G401 (cell line): ENCODE measurements at regions not wholly inside any gene's neighbourhood (a gene's known extent, or its start where the extent isn't known, plus 50 kb on each side); places are given as distances from the start of the nearest gene placed in this dataset.

Experiments used
- DNase-seq: peaks from one replicate; pipeline ENCODE4 v3.0.0-alpha.2; 2015; ENCODE audit warnings: low spot score
- in situ Hi-C: cut with HindIII; loops from 2 replicates; pipeline ENCODE4 v1.10.0; 2016; ENCODE audit warnings: low sequenced_read_pairs, mixed read lengths

DNA sequence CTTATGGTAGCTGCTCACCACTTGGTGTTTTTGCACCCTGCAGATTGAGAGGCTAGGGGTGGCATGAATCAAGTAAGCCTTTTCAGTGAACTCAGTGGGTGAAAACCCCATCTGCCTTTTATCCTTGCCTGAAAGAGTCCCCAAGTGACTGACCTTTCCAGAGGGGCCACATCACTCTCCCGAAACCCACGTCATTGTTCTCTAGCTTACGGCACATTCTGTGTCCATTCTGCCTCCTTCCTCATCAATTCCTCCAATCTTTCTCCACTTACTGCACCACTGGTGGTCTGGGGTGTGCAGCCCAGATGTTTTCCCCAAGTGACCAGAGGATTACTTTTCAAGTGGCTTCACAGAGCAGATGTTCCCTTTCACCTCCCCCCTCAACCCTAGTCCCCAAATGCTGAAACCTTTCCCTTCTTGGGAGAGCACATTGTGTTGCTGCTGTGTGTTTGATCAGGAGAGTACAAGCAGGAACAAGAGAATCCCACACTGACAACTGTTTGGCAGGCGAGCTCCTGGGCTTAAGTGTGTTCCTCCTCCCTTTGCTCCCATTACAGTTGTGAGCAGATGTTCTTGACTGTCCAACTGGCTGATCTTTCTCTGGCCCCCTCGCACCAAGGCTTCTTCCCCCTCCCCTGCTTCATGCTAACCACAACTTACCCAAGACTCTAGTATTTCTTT, 138.0 kb upstream of the IGF1 start:
- in situ Hi-C loops: no loop called here
- DNase-seq: no peak

- no peak for DNase-seq
- in situ Hi-C loops: no loop called here
These were observed 136.3 kb upstream of the IGF1 start for GRCh38 chr12:102616692-102617091.

DNA sequence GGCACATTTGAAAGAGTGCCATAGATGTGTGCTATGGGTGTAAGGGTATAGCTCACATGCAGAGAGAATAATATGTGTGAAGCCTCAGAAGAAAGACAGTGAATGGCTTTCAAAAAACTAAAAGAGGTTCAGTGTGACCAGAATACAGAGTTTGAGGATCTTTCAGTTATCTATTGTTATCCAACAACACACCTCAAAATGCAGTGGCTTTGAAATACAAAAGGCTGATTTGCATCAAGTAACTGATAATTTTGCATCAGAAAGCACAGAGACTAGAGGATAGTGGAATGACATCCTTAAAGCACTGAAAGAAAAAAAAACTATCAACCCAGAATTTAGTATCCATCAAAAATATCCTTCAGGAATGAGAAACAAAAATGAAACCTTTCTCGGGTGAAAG, 131.6 kb upstream of the IGF1 start:
- no peak for DNase-seq
- in situ Hi-C loops: no loop called here

- no peak for DNase-seq
- in situ Hi-C loops: no loop called here
These were observed 129.6 kb upstream of the IGF1 start for GRCh38 chr12:102609996-102610395.

GRCh38 chr12:102603021-102603420, 122.7 kb upstream of the IGF1 start:
- in situ Hi-C loops: no loop called here
- DNase-seq: no peak

DNA sequence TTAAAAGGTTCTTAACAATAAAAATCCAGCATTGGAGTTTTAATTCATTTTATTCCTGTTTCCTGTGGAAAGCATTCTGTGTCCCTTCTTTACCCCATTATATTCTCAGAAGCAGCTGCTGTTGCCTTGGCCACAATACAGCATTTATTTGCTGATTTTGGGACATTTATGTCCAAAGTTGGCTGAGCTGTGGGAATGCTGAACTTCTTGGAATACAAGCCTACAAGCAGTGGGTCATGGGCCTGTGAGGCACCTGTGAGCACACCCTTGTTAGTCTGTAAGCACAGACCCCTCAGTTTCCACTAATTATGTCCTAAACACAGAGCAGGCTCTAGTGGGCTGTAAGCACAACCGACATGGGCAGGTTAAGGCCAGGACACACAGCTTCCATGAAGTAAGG, 122.2 kb upstream of the IGF1 start:
- in situ Hi-C loops: no loop called here
- DNase-seq: no peak

GRCh38 chr12:102601621-102602020, 121.3 kb upstream of the IGF1 start:
- no peak for DNase-seq
- in situ Hi-C loops: no loop called here

DNA sequence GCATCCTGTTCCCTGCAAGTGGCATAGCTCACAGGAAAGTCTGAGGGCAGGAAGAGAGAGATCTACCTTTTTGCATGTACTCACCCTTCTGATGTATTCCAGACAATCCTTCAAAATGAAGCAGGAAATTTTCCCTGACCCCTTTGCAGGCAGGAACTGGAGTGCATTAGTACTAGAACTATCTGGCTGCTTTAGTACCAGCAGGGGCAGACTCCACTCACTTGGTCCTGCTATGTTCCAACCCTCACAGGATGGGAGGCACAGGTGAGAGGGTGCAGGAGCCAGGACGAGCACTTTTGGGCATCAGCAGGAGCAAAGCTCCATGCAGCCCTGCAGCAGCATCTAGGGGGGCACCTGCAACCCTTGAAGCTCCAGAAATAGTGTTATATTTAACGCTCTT, 116.3 kb upstream of the IGF1 start:
- DNase-seq: no peak

GRCh38 chr12:102596031-102596430, 115.7 kb upstream of the IGF1 start:
- in situ Hi-C loops: no loop called here

More for the DNA sequence above, 116.3 kb upstream of the IGF1 start:
- in situ Hi-C loops: no loop called here

DNA sequence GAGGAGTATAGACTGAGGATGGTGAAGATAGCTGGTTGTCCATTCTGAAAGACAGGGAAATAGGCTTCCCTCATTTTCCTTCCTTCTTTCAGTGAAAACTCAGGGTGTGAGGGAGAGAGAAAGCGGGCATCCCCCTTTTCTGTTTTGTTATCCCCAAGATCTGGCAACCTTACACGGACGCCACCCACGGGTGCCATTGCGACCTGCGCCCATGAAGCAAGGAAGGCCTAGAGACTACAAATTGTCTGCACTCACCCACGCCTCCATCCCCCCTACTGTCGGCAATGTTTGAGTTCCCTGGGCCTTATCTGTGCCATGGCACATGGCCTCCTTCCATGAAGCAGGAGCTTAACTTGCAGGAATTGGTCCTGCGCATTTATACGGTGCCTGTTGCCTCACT, 115.0 kb upstream of the IGF1 start:
- in situ Hi-C loops: no loop called here

More at GRCh38 chr12:102596031-102596430, 115.7 kb upstream of the IGF1 start:
- no peak for DNase-seq

DNA sequence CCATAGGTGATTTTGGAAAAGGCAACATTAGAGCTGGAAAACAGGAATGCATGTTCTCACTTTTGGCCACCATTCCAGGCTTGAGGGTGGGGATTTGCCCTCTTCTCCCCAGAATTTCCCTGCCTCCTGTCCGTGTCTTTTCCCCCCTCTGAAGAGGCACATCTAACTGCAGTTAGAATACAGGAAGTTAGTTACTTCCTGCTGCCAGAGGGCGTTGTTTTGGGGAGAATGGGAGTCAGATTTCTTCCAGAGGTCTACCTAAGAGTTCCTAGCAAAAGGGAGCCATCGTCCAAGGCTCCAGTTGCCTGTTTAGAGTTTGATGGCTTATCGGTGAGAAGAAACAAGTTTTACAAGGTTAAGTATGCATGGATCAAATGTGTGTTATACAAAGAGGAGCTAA, 112.8 kb upstream of the IGF1 start:
- no peak for DNase-seq
- in situ Hi-C loops: no loop called here

More for the DNA sequence above, 115.0 kb upstream of the IGF1 start:
- DNase-seq: no peak

DNA sequence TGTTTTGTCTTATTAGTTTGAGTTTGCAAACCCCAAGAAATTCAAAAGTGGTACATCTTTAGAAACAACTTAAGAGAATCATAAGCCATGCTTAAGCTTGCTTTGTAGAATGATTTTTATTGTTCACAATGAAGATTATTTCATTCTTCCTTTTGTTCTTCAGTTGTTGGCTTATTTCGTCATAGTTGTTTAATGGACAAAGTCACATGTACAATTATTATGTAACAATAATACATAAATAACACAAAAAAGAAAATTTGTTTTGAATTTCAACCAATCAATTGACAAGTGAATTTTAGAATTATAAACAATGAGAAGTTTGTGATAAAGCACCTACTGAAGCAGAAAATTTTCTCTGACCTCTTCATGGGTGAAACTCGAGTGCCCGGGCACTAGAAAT, 111.8 kb upstream of the IGF1 start:
- in situ Hi-C loops: no loop called here
- no peak for DNase-seq

- in situ Hi-C loops: no loop called here
These were observed 92.9 kb upstream of the IGF1 start for GRCh38 chr12:102573237-102573636.

GRCh38 chr12:102571889-102572288, 91.5 kb upstream of the IGF1 start:
- in situ Hi-C loops: no loop called here

More at GRCh38 chr12:102573237-102573636, 92.9 kb upstream of the IGF1 start:
- no peak for DNase-seq

GRCh38 chr12:102570256-102570655, 89.9 kb upstream of the IGF1 start:
- in situ Hi-C loops: no loop called here
- DNase-seq: no peak

More at GRCh38 chr12:102571889-102572288, 91.5 kb upstream of the IGF1 start:
- no peak for DNase-seq

- in situ Hi-C loops: no loop called here
- DNase-seq: no peak
These were observed 89.4 kb upstream of the IGF1 start for GRCh38 chr12:102569803-102570202.

DNA sequence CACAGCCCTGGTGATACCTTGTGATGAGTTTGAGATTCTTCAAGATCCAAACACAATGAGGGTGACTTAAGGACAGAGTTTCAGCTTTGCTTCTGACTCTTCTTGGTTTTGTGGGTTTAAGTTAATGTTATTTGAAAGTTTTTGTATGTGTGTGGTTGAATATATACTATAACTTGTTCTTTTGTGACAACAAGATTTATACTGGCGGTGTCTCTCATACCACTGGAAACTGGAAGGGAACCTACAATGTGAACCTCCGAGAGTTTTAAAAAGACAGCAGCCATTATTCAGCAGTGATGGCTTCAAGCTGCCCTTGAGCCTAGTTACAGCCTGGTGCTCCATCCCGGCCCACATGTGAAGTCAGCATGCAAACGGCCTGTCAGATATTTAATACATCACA, 87.9 kb upstream of the IGF1 start:
- DNase-seq: no peak

DNA sequence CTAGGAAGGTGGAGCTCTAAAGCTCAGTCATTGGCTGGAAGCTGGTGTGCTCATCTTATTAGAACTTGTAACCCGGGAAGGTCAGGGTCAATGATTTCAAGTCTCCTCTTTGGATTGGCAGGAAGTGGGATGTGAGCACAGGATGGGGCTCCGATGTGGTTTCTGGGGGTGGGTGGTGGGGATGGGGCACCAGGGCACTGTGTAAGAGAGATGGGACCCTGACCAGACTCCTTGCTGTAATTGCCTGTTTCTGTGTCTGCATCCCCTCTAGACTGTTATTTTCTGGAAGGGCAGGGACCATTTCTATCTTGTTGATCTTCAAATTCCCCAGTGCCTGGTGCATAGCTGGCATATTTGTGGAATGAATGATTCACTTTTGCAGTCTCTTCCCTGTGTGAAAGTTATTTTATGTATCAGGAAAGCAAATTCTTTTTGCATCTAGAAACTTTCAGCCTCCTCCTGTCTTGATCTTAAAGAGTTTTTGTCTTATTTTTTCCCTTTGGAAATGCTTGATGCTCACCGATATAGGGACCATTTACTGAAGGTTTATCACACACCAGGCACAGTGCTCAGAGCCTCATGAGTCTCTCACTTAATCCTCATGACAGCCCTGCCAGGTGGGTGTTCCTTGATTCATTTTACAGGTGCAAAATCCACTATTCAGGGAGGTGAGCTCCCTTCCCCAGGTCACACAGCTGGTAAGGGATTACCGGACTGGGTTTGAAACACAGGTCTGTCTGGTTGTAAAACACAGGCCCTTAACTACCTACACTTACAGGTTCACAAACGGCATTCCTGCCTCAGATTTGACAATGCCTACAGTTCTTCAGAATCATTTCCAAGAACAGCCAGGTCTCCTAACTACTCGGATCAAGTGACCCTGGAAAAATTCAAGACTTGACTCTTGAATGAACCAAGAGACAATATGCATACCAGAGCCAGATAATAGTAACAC, 86.9 kb upstream of the IGF1 start:
- in situ Hi-C loops: no loop called here
- DNase-seq: no peak

More for the DNA sequence above, 87.9 kb upstream of the IGF1 start:
- in situ Hi-C loops: no loop called here

- in situ Hi-C loops: no loop called here
- no peak for DNase-seq
These were observed 85.2 kb upstream of the IGF1 start for GRCh38 chr12:102565555-102565954.

DNA sequence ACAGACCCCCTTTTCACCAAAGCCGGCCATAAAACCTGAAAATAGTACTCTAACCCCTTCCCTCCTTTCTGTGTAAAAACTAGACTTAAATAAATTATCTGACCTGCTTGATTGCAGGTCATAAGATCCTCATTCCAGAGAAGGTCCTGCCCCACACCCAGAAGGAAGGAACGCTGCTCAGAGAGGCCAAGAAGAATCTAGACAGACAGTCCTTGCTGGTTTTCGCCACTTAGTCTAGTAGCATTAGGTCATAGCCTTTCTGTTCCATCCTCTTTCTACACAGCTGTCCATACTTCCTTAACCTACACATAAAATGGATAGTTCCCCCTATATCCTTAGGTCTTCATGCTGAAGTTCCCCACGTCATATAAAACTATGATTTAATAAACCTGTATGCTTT, 83.7 kb upstream of the IGF1 start:
- DNase-seq: no peak
- in situ Hi-C loops: no loop called here
